ENCODE measurements at regions not wholly inside any gene's neighbourhood (a gene's known extent, or its start where the extent isn't known, plus 50 kb on each side); places are given as distances from the start of the nearest gene placed in this dataset.

- H3K4me3 ChIP-seq (ENCODE audit: low read depth, poor library complexity, severe bottlenecking), result no peak overlapping the region
- no peak for DNase-seq (ENCODE audit: low spot score in 2 of 2)
- TF ChIP-seq POLR2A (IDR thresholded peaks at IDR 0.05), result no peak
- TF ChIP-seq CTCF (IDR thresholded peaks at IDR 0.05), result no peak
- 47 to 58% methylated on average over 1 of the region's 1 CpG for WGBS, 2 donors
- intact Hi-C loops (cut with DNase I; ENCODE audit: low total_unique reads), result no loop called here
Observed at GRCh38 chr14:44099743-44100488, 407.2 kb downstream of the FSCB start.

- WGBS, 2 donors, result 71 to 76% methylated on average over 2 of the region's 2 CpGs
- no peak for DNase-seq (ENCODE audit: low spot score in 2 of 2)
- intact Hi-C loops (cut with DNase I; ENCODE audit: low total_unique reads), result no loop called here
- no peak overlapping the region for H3K4me3 ChIP-seq (ENCODE audit: low read depth, poor library complexity, severe bottlenecking)
- TF ChIP-seq POLR2A (IDR thresholded peaks at IDR 0.05) (no peak), CTCF (IDR thresholded peaks at IDR 0.05) (no peak)
Observed at GRCh38 chr14:44081146-44081545, 425.9 kb downstream of the FSCB start.

- TF ChIP-seq CTCF (IDR thresholded peaks at IDR 0.05) (no peak), POLR2A (IDR thresholded peaks at IDR 0.05) (no peak)
- WGBS, 2 donors, result 50 to 62% methylated on average over 3 of the region's 3 CpGs
- no peak overlapping the region for H3K4me3 ChIP-seq (ENCODE audit: low read depth, poor library complexity, severe bottlenecking)
- DNase-seq (ENCODE audit: low spot score in 2 of 2), result no peak
- intact Hi-C loops (cut with DNase I; ENCODE audit: low total_unique reads), result no loop called here
Observed at GRCh38 chr14:44070046-44070445, 437.0 kb downstream of the FSCB start.

- intact Hi-C loops (cut with DNase I; ENCODE audit: low total_unique reads), result no loop called here
- no peak overlapping the region for H3K4me3 ChIP-seq (ENCODE audit: low read depth, poor library complexity, severe bottlenecking)
- no peak for DNase-seq (ENCODE audit: low spot score in 2 of 2)
- TF ChIP-seq CTCF (IDR thresholded peaks at IDR 0.05), result no peak
- no peak for TF ChIP-seq POLR2A (IDR thresholded peaks at IDR 0.05)
- 56 to 66% methylated on average over 3 of the region's 3 CpGs for WGBS, 2 donors
Observed at GRCh38 chr14:44053422-44053821, 453.7 kb downstream of the FSCB start.

- TF ChIP-seq CTCF (IDR thresholded peaks at IDR 0.05) (no peak), POLR2A (IDR thresholded peaks at IDR 0.05) (no peak)
- DNase-seq (ENCODE audit: low spot score in 2 of 2), result no peak
- 81 to 85% methylated on average over 2 of the region's 2 CpGs for WGBS, 2 donors
- no peak overlapping the region for H3K4me3 ChIP-seq (ENCODE audit: low read depth, poor library complexity, severe bottlenecking)
- intact Hi-C loops (cut with DNase I; ENCODE audit: low total_unique reads), result no loop called here
Observed at GRCh38 chr14:44041700-44042099, 465.4 kb downstream of the FSCB start.

- DNase-seq (ENCODE audit: low spot score in 2 of 2), result no peak
- H3K4me3 ChIP-seq (ENCODE audit: low read depth, poor library complexity, severe bottlenecking), result no peak overlapping the region
- no peak for TF ChIP-seq POLR2A (IDR thresholded peaks at IDR 0.05)
- intact Hi-C loops (cut with DNase I; ENCODE audit: low total_unique reads), result no loop called here
- WGBS, 2 donors, result 85 to 100% methylated on average over 1 of the region's 1 CpG
Observed at GRCh38 chr14:44040561-44040960, 466.5 kb downstream of the FSCB start.

All from lower leg skin (tissue), 4 donors.